Vagina (tissue), 2 donors: ENCODE measurements at regions not wholly inside any gene's neighbourhood (a gene's known extent, or its start where the extent isn't known, plus 50 kb on each side); places are given as distances from the start of the nearest gene placed in this dataset.

ENCODE experiments used
- POLR2A ChIP-seq, 2 donors: fragments of 450-650 bp; IDR thresholded peaks; one replicate each; pipeline ENCODE4 v1.6.1; 2017; ENCODE audit warnings: antibody characterized with exemption in 2 of 2, mild to moderate bottlenecking in 2 of 2, moderate library complexity in 2 of 2
- POLR2AphosphoS5 ChIP-seq, 2 donors: sonication (generic); formaldehyde crosslinking; IDR thresholded peaks; one replicate each; pipeline ENCODE4 v1.9.0; 2017; ENCODE audit warnings: antibody characterized with exemption in 2 of 2, mild to moderate bottlenecking in 2 of 2, low read depth in 1 of 2; ENCODE audit not compliant: insufficient read depth in 1 of 2
- TF ChIP-seq, protein P1 (sequence below), 3 experiments: fragments of 450-650 bp in 2 of 3; fragments of 200-600 bp in 1 of 3; sonication (generic) in 1 of 3; IDR thresholded peaks; one replicate each; pipeline ENCODE4 v1.5.1; 2017 to 2019; ENCODE audit warnings: antibody characterized with exemption in 3 of 3, mild to moderate bottlenecking in 2 of 3, moderate library complexity in 2 of 3

DNA sequence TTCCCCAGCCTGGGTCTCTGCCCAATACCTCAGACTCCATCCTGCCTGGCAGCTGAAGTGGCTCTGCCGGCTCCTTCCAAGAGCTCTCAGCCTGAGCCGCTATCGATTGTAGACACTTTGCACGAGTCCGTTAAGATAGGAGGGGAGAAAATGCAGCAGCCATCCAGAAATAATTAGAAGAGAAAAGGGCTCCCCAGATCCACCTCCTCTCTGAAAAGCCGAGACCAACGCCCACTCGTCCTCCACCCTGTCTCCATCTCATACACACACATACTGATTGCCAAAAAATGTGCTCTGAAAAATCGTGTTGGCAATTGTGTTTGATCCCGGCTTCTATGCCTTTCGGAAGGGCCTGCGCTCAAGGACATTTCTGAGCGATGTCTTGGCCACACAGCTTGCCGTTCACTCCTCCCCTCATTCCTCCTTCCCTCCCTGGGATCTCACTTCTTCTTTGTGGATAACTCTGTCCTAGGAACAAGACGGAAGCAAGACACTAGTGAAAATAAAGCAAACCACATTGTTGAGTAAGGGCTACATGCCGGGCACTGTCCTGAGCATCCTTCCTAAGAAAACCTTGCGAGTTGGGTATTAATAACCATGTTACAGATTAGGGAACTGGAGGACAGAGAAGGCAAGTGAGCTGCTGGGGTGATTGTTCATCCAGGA is 372.8 kb upstream of the MYT1L start:
- TF ChIP-seq POLR2AphosphoS5 (IDR thresholded peaks at IDR 0.05; ENCODE audit: insufficient read depth in 1 of 2, low read depth in 1 of 2) (no peak), POLR2A (IDR thresholded peaks at IDR 0.05) (no peak)
- TF ChIP-seq, protein P1, sequence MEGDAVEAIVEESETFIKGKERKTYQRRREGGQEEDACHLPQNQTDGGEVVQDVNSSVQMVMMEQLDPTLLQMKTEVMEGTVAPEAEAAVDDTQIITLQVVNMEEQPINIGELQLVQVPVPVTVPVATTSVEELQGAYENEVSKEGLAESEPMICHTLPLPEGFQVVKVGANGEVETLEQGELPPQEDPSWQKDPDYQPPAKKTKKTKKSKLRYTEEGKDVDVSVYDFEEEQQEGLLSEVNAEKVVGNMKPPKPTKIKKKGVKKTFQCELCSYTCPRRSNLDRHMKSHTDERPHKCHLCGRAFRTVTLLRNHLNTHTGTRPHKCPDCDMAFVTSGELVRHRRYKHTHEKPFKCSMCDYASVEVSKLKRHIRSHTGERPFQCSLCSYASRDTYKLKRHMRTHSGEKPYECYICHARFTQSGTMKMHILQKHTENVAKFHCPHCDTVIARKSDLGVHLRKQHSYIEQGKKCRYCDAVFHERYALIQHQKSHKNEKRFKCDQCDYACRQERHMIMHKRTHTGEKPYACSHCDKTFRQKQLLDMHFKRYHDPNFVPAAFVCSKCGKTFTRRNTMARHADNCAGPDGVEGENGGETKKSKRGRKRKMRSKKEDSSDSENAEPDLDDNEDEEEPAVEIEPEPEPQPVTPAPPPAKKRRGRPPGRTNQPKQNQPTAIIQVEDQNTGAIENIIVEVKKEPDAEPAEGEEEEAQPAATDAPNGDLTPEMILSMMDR (IDR thresholded peaks at IDR 0.05) = no peak
